Stimulated activated CD8-positive, alpha-beta memory T cell treated with anti-CD3 and anti-CD28 coated beads, Interleukin-2, amount 100 ng/mL, for 48 hours (primary cell): ENCODE measurements at regions not wholly inside any gene's neighbourhood (a gene's known extent, or its start where the extent isn't known, plus 50 kb on each side); places are given as distances from the start of the nearest gene placed in this dataset.
"Not testable (repeated sequence)": the region's sequence is repeated elsewhere in the genome, so short reads cannot be mapped to it uniquely, and the experiment has no call there.

Experiments used
- DNase-seq, 2 donors: peaks; one replicate each; pipeline ENCODE4 v3.0.0-alpha.2; 2020; ENCODE audit warnings: low read depth in 2 of 2

DNA sequence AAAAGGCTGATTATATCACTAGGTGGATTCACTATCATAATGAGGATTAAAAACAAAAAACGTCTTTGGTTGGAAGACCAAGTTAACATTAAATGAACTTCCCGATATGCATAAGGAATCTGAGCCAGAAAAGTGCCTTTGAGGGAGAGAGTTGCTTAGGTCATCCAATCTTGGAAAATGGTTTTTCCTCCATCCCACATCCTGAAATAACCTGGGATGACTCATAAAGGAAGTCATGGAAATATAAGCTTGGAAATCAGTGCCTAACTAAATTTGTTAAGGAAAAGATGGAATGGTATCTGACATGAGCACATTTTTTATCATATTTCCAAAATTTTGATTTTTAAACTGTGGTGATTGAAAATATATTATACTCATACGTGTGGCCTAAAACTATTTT, 66.0 kb downstream of the KBTBD8 start:
- no peak for DNase-seq

DNA sequence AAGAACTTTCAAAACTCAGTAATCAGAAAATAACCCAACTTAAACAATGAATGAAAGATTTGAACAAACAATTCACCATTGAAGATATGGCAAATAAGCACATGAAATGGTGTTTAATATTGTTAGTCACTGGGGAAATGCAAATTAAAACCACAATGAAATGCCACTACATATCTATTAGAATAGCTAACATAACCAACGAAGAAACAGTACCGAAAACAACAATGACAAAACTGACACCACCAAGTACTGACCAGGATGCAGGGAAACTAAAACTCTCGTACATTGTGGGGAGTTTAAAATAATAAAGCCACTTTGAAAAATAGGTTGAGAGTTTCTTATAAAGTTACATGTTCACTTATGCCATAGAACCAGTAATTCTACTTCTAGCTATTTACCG, 69.1 kb downstream of the KBTBD8 start:
- DNase-seq, result no peak

DNA sequence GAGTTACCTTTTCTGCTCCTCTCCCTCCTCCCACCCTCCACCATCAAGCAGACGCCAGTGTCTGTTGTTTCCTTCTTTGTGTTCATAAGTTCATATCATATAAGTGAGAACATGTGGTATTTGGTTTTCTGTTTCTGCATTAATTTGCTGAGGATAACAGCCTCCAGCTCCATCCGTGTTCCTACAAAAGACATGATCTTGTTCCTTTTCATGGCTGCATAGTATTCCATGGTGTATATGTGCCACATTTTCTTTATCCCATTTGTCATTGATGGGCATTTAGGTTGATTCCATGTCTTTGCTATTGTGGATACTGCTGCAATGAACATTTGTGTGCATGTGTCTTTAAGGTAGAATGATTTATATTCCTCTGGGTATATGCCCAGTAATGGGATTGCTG, 74.5 kb downstream of the KBTBD8 start:
- not testable (repeated sequence) for DNase-seq

DNA sequence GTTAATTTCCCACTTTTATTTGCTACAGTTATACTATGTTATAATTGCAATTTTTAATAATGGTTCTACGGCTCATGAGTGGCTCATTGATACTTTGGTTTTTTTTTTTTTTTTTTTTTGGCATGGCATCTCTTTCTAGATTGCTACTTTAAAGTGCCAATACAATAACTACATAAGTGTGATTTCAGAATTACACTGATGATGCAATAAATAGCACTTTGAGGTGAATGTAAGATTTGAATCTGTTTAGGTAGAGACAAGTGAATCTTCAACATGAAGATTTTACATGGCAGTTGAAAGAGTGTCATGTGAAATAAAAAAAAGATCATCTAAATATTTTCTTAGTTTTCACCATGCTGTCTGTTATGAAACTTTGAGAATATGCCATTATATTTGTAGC, 75.7 kb downstream of the KBTBD8 start:
- DNase-seq, result no peak

DNA sequence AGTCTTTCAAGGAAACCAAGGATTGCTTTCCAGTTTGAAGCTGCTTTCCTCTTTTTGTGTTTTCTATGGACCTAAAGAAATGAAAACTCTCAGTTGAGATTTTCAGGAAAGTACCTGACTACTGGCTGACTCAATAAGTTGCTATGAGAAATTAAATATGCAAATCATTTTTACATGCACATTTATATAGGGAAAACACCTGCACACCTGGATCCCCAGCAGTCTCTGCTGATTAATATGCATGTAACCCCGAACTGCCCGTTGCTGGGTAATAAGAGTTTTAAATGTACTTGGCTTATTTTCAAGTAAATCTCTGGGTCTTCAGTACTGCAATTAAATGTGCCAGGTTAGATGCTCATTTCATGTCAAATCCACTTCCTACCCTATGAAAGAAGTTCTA, 77.2 kb downstream of the KBTBD8 start:
- DNase-seq, result no peak

DNA sequence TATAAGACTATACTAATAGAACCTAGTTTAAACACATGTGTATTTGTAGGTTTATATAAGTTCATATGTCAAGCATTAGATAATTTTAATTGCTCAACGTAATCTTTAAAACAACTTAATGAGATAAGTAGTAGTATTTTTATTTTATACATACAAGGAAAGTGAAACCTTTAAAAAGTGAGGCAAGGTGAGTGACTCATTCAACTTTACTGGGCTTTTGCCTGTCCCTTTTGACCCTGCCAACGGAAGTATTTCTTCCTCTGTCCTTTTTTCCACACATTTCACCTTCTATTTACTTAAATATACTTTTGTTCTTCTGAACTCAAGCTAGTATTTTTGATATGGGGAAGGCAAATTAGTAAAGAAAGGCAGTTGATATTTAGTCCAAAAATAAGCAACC, 78.5 kb downstream of the KBTBD8 start:
- DNase-seq, result no peak

DNA sequence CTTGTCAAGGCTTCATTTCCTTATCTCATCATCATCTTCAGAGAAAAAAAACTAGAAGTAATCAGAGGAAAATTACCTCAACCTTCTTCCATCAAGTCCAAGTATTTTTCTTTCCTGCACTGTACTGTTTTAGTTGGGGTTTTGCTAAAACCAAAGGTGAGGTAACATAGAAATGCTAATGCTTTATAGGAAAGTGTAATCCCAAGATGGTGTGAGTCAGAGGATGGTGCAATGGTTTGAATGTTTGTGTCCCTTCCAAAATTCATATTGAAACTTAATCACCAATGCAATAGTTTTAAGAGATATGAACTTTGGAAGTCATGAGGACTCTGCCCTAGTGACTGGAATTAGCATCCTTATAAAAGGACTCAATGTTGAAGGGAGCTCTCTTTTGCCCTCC, 79.5 kb downstream of the KBTBD8 start:
- no peak for DNase-seq

DNA sequence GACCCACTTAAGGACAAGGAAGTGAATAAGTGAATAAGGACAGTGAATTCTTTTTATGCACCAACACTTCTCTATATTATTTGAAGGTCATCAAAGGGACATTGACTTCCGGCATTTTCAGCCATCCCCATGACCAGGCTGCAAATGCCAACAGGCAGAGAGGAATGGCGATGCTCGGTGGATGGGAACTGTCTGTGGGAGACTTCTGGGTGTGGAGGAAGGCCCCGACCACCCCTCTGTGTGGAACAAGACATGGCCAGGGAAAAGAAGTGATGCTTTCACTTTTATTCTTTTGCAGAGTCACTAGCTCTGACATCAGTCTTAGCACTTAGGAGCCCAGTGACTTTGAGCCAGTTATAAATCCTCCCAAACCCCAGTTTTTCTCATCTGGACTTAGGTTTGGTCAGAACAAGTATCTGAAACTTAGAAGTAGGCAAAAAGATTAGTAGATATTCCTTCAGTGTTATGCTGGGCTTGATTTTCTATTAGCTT, 84.5 kb downstream of the KBTBD8 start:
- no peak for DNase-seq

DNA sequence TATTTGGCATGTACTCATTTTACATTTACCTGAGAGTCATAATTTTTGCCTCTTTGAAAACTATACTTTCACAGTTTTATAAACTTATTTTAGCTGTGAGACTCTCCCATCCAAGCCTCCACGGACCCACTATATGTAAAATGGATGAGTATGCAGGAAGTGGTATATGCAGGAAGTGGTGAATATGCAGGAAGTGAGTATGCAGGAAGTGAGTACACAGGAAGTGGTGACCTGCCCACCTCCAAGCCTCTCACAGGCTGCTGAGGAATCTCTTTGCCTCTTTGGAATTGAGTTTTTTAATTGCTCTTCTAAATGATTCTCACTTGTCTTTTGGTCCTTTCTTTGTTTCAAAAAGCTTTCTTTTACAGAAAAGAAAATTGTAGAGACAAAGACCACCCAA, 85.2 kb downstream of the KBTBD8 start:
- peak; percentile 12 to 14 for DNase-seq

DNA sequence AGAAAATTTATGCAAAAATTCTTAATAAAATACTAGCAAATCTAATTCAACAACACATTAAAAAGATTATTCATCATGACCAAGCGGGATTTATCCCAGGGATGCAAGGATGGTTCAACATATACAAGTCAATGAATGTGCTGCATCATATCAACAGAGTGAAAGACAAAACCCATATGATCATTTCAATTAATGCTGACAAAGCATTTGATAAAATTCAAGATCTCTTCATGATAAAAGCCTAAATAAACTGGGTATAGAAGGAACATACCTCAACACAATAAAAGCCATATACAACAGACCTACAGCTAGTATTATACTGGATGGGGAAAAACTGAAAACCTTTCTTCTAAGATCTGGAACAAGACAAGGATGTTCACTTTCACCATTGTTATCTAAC, 89.7 kb downstream of the KBTBD8 start:
- no peak for DNase-seq

DNA sequence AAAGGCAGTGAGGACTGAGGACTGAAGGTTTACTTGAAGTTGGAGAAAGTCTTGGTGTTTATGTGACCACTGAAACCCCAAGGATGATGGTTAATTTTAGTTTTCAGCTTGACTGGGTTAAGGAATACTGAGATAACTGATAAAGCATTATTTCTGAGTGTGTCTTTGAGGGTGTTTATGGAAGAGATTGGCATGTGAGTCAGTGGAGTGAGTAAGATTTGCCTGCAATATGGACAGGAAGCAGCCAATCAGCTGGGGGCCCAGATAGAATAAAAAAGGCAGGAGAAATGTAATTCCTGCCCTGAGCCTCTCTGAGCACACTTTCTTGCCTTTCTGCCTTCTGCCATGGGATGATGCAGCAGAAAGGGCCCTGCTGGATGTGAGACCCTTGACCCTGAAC, 92.4 kb downstream of the KBTBD8 start:
- DNase-seq, result no peak

DNA sequence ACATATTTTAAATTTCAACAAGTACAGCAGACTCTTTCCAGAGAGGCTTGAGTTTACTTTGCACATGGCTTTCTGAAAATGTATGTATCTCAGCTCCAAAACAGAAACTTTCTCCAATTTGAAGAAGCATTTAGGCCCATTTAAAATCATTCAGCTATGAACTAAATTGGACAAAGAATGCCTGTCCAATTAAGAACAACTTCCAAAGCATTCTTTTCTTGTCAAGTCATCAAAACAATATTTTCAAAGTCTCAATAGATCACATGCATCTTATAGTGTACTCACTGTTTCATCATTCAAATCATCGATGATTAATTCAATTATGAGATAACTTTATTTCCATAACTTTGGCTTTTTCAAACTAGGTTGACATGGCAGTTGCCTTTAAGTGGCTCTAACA, 95.2 kb downstream of the KBTBD8 start:
- no peak for DNase-seq

DNA sequence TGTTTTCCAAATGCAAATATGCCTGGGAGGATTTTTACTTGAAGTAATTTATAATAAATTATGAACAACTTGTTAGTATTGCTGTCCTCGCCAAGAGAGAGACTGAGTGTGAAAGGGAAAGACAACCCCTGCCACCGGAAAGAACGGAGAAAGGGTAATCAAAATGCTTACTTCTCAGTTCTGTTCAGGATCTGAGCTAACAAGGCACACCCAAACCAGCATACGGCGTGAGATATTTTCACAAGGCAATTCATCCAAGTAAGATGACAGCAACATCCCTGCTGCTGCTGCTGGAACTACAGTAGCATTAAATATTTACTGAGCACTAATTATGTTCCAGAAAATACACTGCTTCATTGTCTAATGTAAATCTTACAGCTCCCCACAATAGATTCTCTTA, 96.1 kb downstream of the KBTBD8 start:
- no peak for DNase-seq

DNA sequence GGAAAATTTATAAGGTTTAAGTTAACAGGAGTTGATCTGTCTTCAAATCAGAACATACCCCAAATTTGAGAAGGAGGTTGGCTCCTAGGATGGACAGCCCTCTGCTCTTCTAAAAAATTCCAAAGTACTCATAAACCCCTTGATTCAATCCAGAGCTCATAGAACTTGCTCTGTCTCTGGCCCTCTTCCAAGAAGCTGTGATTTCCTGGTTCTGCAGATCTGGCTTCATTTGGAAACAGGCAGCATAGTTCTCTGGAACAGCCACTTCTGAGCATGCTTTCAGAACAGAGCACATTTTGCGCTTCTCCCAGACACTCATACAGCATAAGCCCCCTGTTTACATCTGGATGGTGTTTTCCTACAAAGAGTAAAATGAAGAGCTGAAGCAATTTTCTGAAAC, 96.7 kb downstream of the KBTBD8 start:
- no peak for DNase-seq

DNA sequence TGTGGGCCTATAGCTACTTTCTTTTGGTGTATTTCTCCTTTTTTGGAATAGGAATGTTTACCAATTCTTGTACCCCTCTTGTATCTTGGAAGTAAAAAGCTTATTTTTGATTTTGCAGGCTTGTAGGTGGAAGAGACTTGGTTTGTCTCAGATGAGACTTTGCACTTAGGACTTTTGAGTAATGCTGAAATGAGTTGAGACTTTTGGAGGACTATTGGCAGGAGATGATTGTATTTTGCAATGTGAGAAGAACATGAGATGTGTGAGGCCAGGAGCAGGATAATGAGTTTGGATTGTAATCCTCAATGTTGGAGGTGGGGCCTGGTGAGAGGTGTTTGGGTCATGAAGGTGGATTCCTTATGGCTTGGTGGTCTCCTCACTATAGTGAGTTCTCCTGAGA, 106.3 kb downstream of the KBTBD8 start:
- DNase-seq, result no peak

DNA sequence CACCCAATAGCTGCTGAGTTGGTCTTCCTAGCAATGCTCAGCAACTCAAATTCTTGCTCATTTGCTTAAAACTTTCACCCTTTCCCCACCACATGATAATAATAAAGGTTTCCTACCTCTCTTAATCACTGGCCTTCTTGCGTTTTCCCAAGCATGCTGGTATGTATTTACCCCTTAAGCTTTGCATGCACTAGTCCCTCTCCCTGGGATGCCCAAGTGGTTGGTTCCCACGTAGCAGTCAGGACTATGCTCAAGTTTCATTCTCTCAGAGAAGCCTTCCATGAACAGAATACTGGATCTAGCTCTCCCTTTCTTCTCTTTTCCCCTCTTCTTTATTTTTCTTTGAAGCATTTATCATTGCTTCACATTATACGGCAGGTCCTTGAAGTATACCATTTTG, 108.8 kb downstream of the KBTBD8 start:
- no peak for DNase-seq

DNA sequence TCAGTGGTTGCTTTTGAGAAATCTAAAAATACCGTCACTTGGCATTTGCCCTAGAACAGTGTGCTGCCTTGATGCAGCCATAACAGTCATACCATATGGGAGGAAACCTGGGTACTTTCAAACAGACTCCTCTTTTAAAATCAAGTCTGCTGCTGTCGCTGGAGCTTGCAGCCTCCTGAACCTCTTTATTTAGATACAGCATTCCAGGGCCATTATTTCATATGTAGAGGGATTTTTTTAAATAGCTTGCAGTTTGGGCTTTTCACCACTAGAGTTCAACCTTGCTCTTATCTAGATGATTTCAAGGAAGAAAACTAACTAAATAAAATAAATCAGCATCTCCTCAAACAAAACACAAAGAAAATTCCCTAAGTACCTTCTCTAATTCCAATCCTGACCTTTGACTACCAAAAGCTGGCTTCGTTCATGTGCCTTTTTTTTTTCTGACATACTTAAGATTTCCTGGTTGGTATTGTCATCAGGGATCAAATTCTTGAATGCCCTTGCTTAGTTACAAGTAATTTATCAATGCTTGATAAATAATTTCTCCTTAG, 111.6 kb downstream of the KBTBD8 start:
- no peak for DNase-seq

DNA sequence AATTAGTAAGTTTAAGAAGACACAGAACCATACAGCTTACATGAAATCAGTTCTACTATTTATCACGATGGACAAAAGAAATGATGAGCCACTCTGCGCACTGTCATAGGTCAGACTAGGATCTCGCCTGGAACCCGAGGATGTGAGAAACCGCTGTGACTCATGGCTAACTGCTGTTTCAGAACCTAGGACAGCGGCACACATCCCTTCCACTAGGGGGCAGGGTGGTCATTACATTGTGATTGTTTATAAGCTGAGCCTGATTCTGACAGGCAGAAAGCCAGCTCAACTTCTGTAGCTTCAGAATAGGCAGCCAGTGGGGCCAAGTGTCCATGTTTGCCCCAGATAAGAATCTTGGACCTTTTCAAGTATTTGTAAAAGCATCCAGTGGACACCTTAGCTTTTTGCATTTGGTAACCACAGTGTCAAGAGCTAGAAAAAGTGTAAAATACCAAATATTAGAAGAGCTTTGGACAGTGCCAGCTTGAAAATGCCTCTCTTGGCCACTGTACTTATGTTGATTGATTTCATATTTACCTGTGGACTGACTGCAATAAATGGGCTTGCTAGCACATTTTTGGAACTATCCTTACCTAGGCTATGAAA, 115.8 kb downstream of the KBTBD8 start:
- DNase-seq, result peak; percentile 56 to 72

DNA sequence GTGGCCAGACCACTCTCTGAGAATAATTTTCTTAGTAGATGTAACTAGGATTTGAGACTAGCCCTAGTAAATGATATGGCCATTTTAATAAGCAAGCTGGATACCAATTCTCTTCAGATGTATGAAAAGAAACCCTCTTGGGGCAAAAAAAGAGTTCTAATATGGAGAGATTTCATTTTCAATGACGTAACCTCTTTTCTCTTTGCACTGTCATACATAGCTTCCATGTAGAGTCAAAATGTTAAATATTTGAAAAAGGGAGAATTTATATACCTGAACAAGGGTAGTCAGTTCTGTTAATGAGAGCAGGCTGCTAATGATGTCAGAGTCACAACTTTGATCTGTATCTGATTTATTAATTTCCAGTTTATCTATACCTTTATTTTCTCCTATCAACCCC, 120.0 kb downstream of the KBTBD8 start:
- no peak for DNase-seq

DNA sequence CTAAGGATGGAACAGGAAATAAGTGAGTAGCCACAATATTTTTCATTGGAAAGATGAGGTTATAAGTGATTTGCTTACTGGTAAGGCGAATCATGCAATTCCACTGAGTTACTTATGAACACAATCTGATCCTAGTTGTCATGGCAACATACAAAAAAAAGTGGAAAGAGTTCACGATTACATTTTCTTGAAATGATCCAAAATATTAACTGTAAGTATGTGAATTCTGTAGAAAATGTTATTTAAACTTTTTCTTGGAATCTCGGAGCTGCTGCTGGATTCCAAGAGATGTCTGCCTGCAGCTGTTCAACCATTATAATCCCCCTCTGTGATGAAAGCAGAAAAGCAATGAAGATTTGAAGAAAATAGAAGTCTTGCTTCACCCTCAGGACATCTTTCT, 120.5 kb downstream of the KBTBD8 start:
- no peak for DNase-seq

DNA sequence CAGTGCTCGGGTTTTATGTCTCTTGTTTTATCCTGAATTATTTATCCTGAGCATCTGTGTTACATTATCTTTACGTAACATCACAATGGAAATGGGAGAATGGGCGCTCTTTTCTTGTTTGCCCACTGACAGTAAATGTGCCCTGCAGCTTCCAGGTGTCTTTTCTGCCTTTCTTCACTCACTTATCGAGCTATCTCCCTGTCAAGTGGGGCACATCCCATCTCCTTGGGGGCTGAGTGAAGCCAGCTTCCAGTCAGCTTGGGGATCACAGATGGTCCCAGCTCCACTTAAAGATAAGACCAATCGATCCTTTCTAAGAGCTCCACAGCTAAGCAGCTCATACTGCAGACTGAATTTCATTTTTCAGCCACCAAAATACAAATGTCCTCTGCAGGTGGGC, 125.8 kb downstream of the KBTBD8 start:
- DNase-seq, result no peak

DNA sequence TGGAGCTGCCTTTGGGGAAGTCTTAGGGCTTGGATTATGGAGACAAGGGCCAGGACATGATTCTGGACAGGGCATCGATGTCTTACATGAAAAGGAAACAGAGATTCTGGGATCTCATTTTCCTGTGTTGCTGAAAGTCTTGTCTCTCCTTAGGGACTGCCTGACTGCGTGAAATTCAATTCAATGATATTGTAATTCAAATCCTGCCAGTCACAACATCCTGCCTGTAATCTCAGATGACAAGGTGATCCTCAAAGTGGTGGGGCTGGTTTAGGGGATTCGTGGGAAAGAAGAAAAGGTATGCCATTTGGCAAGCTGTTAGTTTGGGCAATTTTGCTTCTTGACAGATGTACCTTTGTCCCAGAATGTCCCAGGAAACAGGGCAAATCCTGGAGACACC, 129.1 kb downstream of the KBTBD8 start:
- DNase-seq, result no peak

DNA sequence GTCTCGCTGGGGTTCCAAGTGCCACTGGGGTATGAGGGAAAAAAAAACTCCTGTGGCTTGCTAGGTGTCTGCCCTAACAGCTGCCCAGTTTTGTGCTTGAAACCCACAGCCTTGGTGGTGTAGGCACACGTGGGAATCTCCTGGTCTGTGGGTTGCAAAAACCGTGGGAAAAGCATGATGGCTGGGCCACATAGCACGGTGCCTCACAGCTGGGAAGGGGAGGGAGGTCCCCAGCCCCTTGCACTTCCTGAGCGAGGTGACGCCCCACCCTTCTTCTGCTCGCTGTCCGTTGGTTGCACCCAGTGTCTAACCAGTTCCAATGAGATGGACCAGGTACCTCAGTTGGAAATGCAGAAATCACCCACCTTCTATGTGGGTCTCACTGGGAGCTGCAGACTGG, 144.3 kb downstream of the KBTBD8 start:
- DNase-seq, result no peak

DNA sequence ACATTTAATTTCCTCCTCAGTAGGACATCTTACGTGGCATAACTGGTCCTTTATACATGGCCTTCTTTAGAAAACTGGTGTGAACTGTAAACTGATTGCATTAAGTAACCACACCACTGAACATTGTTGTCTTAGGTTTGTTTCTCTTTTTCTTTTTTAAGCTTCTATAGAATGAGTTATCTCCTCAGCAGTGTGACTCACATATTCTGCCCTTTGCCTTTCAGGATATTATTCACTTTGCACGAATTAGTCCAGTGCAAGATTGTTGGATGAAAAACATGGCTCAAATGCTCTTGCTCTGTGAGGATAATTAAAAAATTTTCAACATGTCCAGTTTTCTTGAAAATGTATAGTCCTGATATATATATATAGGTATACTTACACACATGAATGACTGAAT, 147.6 kb downstream of the KBTBD8 start:
- DNase-seq, result no peak
